Stomach (tissue), 8 donors: ENCODE measurements at regions not wholly inside any gene's neighbourhood (a gene's known extent, or its start where the extent isn't known, plus 50 kb on each side); places are given as distances from the start of the nearest gene placed in this dataset.

Experiments
- DNase-seq, 2 donors: peaks; one replicate each; pipeline versions ENCODE4 v3.0.0 to v3.0.0-alpha.2; 2013 to 2019
- H3K27ac ChIP-seq, 5 donors: fragments of 200-600 bp in 4 of 5; sonication (generic) in 4 of 5; one replicate each; pipeline ENCODE4 v1.5.1; 2013 to 2019; ENCODE audit warnings: mild to moderate bottlenecking in 1 of 5, moderate library complexity in 1 of 5
- H3K27me3 ChIP-seq, 3 donors: fragments of 200-600 bp; sonication (generic); one replicate each; pipeline ENCODE4 v1.5.1; 2017 to 2019; ENCODE audit warnings: mixed run types in 1 of 3
- H3K36me3 ChIP-seq, 4 donors: fragments of 200-600 bp; sonication (generic); 1 replicate in 3 of 4; 2 replicates in 1 of 4; pipeline ENCODE4 v1.5.1; 2016 to 2019
- H3K4me1 ChIP-seq, 4 donors: fragments of 200-600 bp; sonication (generic); one replicate each; pipeline ENCODE4 v1.5.1; 2016 to 2019
- H3K4me3 ChIP-seq, 4 donors: fragments of 200-600 bp; sonication (generic) in 3 of 4; one replicate each; pipeline ENCODE4 v1.5.1; 2016 to 2019; ENCODE audit warnings: mild to moderate bottlenecking in 1 of 4
- H3K9me3 ChIP-seq, 4 donors: fragments of 200-600 bp; sonication (generic); one replicate each; pipeline ENCODE4 v1.5.1; 2016 to 2019
- EP300 ChIP-seq: sonication (generic); formaldehyde crosslinking; IDR thresholded peaks from one replicate; pipeline ENCODE4 v1.6.1; 2017; ENCODE audit warnings: antibody characterized with exemption
- POLR2A ChIP-seq, 4 donors: fragments of 450-650 bp; IDR thresholded peaks; one replicate each; pipeline ENCODE4 v1.6.1; 2016; ENCODE audit warnings: antibody characterized with exemption in 4 of 4, control low read depth in 2 of 4, mild to moderate bottlenecking in 1 of 4, moderate library complexity in 1 of 4
- POLR2AphosphoS5 ChIP-seq, 3 donors: sonication (generic); formaldehyde crosslinking; IDR thresholded peaks; one replicate each; pipeline ENCODE4 v1.6.1; 2016; ENCODE audit warnings: antibody characterized with exemption in 3 of 3
- whole genome bisulfite sequencing, 5 donors: extraction: QIAGEN DNeasy Blood & Tissue Kit in 3 of 5; methylation state at CpG; one replicate each; pipeline versions ENCODE4 v1.1.5 to v1.1.7; 2013 to 2018; 5-methylcytosine and 5-hydroxymethylcytosine counted together
- intact Hi-C: fragments of 100-400 bp; cut with DNase I; formaldehyde crosslinking; loops from one replicate; pipeline ENCODE4 v1.15.1; 2023; ENCODE audit warnings: low total_unique reads
- TF ChIP-seq, protein P1 (sequence below), 7 experiments: fragments of 450-650 bp in 4 of 7; fragments of 200-600 bp in 3 of 7; sonication (generic) in 3 of 7; IDR thresholded peaks; one replicate each; pipeline ENCODE4 v1.5.1; 2016 to 2019; ENCODE audit warnings: antibody characterized with exemption in 7 of 7, control low read depth in 2 of 7, mild to moderate bottlenecking in 1 of 7
- donor health status: healthy with polysubstance abuse.
- donor health status: Bipolar disorder and iron deficiency.
- donor health status: healthy.

DNA sequence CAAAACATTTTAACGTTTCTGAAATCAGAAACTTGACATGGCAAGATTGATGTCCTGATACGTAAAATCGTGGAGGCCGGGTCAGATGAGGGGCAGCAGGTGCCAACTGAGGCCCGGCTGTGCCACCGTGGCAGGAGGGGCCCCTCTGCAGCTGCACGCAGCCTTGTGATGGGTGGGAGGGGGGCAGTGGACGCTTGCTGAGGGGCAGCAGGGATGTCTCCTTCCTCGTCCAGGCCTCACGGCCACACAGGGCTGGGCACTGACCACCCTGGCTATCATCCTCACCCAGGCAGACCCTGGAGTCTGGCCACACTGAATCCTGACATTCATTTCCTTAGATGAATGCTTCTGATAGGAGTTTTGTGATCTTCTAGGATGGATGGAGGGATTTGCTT lies 114.7 kb downstream of the ERMARD start:
- TF ChIP-seq EP300 (no peak), POLR2A (IDR thresholded peaks at IDR 0.05) (no peak), POLR2AphosphoS5 (IDR thresholded peaks at IDR 0.05) (no peak)
- TF ChIP-seq, protein P1, sequence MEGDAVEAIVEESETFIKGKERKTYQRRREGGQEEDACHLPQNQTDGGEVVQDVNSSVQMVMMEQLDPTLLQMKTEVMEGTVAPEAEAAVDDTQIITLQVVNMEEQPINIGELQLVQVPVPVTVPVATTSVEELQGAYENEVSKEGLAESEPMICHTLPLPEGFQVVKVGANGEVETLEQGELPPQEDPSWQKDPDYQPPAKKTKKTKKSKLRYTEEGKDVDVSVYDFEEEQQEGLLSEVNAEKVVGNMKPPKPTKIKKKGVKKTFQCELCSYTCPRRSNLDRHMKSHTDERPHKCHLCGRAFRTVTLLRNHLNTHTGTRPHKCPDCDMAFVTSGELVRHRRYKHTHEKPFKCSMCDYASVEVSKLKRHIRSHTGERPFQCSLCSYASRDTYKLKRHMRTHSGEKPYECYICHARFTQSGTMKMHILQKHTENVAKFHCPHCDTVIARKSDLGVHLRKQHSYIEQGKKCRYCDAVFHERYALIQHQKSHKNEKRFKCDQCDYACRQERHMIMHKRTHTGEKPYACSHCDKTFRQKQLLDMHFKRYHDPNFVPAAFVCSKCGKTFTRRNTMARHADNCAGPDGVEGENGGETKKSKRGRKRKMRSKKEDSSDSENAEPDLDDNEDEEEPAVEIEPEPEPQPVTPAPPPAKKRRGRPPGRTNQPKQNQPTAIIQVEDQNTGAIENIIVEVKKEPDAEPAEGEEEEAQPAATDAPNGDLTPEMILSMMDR (IDR thresholded peaks at IDR 0.05), result no peak
- Histone ChIP-seq H3K4me1 (peaks cover 0 to 13% (median 7%) of the 10 kb centered on the region in 4 donors), H3K27ac (no peak overlapping the region), H3K9me3 (no peaks in the 10 kb centered on the region), H3K36me3 (no peaks in the 10 kb centered on the region), H3K4me3 (no peak overlapping the region), H3K27me3 (no peaks in the 10 kb centered on the region)
- peak in 1 of 2 donors; percentile 22 for DNase-seq
- 79 to 88% (median 84%) methylated on average over 9 to 10 of the region's 10 CpGs for WGBS, 5 donors
- intact Hi-C loops, result no loop called here

DNA sequence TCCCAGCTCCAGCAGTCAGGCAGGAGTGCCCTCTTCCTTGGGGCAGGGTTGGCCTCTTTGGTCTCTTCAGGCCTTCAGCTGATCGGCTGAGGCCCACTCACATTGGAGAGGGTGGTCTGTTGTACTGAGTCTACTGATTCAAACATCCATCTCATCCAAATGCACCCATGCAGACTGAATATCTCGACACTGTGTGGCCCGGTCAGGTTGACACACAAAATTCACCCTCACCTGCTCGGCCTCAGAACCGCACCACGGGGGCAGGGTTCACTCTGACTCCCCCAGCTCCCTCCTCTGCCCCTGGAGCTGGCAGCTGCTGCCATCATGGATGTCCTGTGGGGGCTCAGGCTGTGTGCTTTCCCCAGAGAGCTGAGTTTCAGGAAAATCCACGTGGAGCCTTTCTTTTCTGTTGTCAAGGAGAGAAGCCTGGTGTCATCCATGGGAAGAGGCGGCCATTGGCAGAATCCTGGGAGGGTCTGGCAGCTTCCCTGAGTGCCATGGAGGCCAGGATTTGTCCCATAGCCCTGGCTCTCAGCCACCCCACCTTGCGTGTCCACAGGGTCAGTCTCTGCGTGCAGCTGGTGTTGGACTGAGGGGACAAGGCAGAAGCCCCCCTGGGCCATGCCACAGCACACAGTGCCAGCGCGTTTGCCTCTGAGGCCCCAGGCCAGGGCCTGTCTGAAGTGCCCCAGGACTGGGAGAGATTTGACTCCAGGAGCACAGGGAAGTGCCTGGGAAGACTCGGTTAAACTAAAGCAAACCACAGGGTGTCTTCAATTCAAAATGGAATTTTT lies 114.1 kb downstream of the ERMARD start:
- H3K36me3 ChIP-seq, result no peaks in the 10 kb centered on the region
- 82 to 89% (median 86%) methylated on average over 13 of the region's 13 CpGs for WGBS, 5 donors
- no peaks in the 10 kb centered on the region for H3K27me3 ChIP-seq
- H3K27ac ChIP-seq, result no peak overlapping the region
- H3K9me3 ChIP-seq, result no peaks in the 10 kb centered on the region
- DNase-seq, result peak in 1 of 2 donors; percentile 19
- no peak for TF ChIP-seq EP300
- TF ChIP-seq POLR2AphosphoS5 (IDR thresholded peaks at IDR 0.05), result no peak
- TF ChIP-seq, protein P1 (IDR thresholded peaks at IDR 0.05), result no peak
- no peak for TF ChIP-seq POLR2A (IDR thresholded peaks at IDR 0.05)
- H3K4me1 ChIP-seq, result peaks cover 0 to 13% (median 7%) of the 10 kb centered on the region in 4 donors
- intact Hi-C loops, result no loop called here
- no peak overlapping the region for H3K4me3 ChIP-seq

DNA sequence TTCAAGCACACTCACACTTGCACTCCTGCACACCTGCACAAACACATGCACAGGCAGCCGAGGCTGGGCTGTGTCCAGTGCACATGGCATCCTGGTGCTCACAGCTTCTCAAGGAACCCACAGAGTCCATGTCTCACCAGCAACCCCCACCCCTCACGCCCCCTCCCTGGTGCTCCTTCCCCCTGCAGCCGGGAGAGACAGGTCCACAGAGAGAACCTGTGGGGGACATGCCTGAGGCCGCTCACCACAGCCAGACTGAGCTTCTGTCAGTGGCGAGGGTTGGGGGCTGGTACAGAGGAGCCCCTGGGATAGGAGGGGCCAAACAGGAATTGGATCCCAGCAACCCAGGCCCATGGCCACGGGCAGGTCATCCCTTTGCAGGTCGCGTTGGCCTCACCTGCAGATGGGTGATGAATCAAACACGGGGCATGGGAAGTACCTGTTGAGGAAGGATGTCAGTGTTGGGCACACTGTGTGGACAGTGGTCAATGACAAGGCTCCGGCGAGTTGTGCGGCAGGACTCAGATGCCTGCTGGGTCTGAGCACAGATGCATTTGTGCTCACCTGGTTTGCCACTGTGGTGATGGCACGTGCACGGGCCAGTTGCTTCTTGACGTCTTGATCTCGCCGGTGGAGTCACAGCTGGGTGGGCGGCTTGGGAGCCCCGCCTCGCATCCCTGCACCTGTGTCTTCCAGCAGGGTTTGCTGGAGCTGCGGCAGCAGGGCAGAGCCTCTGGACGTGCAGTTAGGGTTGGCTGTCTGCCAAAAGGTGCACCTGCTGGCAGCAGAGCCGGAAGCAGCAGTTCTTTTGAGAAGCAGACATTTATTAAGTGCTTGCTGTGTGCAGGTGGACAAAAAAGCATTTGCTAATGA lies 113.0 kb downstream of the ERMARD start:
- no peaks in the 10 kb centered on the region for H3K27me3 ChIP-seq
- DNase-seq, result peak; percentile 70 to 84
- H3K9me3 ChIP-seq, result no peaks in the 10 kb centered on the region
- peaks cover 0 to 13% (median 7%) of the 10 kb centered on the region in 4 donors for H3K4me1 ChIP-seq
- intact Hi-C loops, result no loop called here
- no peak overlapping the region for H3K27ac ChIP-seq
- H3K36me3 ChIP-seq, result no peaks in the 10 kb centered on the region
- H3K4me3 ChIP-seq, result no peak overlapping the region
- TF ChIP-seq, protein P1 (IDR thresholded peaks at IDR 0.05), result peak in 1 of 7 experiments; percentile 3
- no peak for TF ChIP-seq POLR2AphosphoS5 (IDR thresholded peaks at IDR 0.05)
- 57 to 73% (median 58%) methylated on average over 16 to 23 of the region's 23 CpGs for WGBS, 5 donors

DNA sequence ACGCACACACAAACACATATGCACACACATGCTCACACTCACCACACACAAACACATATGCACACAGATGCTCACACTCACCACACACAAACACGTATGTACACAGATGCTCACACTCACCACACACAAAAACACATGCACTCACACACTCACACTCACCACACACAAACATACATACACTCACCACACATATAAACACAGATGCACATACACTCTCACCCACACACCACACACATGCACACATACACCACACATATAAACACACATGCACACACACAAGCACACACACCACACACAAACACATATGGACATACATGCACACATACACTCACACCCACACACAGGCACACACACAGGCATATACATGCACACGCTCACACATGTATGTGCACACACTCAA lies 112.3 kb downstream of the ERMARD start:
- DNase-seq, result no peak
- TF ChIP-seq, protein P1 (IDR thresholded peaks at IDR 0.05), result no peak
- no peak for TF ChIP-seq POLR2A (IDR thresholded peaks at IDR 0.05)
- TF ChIP-seq EP300, result no peak
- TF ChIP-seq POLR2AphosphoS5 (IDR thresholded peaks at IDR 0.05), result no peak
- H3K27ac ChIP-seq, result no peak overlapping the region
- H3K4me3 ChIP-seq, result no peak overlapping the region
- H3K9me3 ChIP-seq, result no peaks in the 10 kb centered on the region
- no peaks in the 10 kb centered on the region for H3K27me3 ChIP-seq
- H3K36me3 ChIP-seq, result no peaks in the 10 kb centered on the region
- intact Hi-C loops, result no loop called here
- peaks cover 0 to 11% (median 7%) of the 10 kb centered on the region in 4 donors for H3K4me1 ChIP-seq
- WGBS, 5 donors, result 81 to 98% (median 96%) methylated on average over 3 of the region's 3 CpGs
